Fibroblast of peridontal ligament (primary cell): ENCODE measurements at regions not wholly inside any gene's neighbourhood (a gene's known extent, or its start where the extent isn't known, plus 50 kb on each side); places are given as distances from the start of the nearest gene placed in this dataset.
"Not testable (repeated sequence)": the region's sequence is repeated elsewhere in the genome, so short reads cannot be mapped to it uniquely, and the experiment has no call there.

Experiments used
- DNase-seq: peaks from one replicate; pipeline ENCODE4 v3.0.0-alpha.2; 2010; ENCODE audit errors: extremely low read depth

DNA sequence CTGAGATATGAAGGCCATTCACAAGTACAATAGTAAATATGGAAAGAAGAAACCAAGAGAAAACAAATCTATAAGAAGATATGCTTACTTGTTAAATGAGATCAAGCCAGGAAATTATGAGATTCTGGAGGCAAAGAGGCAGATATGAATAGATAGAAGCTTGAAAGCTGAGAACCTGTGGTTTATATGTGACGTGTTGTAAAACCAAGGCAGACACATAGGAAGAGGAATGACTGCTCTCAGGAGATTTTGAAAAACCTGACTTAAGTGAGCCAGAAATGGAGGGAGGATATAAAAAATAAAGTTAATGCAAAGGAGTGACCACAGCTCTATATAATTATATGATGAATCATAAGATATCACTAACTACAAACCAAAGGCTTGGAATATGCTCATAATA lies 1160.5 kb upstream of the CNTN5 start:
- DNase-seq = no peak

DNA sequence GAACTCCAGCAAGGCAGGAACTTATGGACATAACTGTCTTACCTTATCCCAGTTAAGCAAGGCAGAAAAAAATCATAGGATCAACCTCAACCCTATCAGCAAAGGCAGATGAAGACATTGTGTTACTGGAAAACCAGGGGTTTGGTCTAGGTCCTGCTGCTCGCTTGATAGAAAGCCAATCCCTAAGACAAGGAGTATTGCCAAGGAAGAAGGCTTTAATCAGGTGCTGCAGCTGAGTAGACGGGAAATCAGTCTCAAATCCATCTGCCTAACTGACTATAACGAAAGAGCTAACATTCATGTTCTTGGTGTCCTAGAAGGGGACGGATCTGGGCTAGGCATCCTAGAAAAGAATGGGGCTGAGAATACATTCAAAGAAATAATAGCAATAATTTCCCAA lies 1158.7 kb upstream of the CNTN5 start:
- DNase-seq = no peak

DNA sequence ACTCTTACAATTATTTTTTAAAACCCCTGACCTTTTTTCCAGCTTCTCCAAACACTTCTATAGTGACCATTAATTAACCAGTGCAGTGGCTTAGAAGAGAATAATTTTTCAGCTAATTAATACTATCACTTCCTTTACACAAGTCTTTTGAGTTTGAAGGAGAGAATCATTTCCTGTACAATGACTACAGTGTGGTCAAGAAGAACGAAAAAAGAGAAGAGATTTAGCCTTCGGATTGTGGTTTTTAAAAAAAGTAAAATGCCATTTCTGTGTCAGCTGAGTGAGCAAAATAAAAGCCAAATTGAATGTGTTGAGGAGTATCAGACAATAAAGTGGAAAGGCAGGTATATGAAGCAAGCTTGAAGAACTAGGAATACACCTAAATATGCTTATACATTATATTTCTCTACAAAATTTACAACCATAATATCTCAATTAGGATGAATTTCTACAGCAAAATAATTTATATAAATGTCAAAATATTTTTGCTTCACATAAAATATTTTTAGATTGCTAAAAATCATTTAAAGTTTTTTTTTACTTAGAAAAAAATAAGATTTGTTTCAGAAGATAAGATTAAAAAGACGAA lies 1155.2 kb upstream of the CNTN5 start:
- no peak for DNase-seq

DNA sequence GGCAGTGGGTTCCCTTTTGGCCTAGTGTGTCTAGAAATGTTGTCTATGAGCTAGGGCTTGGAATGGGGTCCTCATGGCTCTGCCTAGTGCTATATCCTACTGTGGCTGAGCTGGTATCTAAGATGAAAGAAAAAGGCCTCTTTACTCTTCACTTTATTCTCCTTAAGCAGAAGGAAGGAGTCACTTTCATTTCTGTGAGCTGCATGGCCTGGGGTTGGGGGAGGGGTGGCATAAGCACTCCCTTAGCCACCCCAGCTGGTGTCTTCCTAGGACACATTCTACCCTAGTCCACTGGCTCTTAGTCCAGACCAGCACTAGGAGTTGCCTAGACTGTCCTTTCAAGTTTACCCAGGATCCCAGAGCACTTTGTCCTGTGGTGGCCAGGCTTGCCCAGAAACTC lies 1148.9 kb upstream of the CNTN5 start:
- no peak for DNase-seq

DNA sequence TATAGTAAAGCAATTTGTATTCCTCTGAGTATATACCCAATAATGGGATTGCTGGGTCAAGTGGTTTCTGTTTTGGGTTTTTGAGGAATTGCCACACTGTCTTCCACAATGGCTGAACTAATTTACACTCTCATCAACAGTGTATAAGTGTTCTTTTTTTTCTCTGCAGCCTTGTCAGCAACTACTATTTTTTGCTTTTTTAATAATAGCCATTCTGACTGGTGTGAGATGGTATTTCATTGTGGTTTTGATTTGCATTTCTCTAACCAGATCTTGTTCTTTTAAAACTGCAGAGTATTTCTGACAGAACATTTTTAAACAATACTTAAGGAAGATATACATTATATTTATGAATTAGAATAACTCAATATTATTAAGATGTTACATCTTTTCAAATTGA lies 1140.5 kb upstream of the CNTN5 start:
- DNase-seq = no peak

DNA sequence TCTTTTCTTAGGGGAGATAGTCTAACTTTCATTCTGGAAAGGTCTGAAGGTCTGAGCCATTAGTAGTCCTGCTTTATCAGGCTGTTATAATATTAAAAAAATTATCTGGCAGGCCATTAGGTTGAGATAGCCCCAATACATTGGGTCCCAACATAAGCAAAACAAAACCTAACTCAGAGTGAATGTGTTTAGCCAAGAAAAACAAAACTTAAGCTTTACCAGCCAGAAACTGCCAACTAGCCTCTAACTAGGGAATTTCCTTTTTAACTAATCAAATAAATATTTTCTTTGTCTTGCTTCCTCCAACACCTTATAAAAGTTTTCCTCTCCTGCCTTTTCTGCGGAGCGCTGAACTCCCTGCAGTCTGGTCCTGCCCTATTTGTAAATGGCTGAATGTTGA lies 1137.7 kb upstream of the CNTN5 start:
- no peak for DNase-seq

DNA sequence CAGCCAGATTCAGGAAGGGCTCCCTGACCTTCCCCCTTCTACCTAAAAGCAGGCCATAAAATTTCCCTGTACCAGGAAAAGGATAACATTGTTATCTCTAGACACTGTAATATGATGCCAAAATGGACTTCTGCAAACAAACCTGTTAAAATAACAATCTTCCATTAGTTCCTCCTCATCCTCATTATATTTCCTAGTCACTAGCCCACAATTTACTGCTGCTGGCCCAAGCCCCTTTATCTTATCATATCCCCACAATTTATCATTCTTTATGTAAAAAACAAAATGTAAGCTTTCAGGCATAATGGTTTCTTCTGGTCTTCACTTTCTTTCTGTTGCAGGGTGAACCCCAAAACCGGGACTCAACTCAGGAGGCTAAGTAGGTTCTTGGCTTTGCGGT lies 1132.1 kb upstream of the CNTN5 start:
- no peak for DNase-seq

DNA sequence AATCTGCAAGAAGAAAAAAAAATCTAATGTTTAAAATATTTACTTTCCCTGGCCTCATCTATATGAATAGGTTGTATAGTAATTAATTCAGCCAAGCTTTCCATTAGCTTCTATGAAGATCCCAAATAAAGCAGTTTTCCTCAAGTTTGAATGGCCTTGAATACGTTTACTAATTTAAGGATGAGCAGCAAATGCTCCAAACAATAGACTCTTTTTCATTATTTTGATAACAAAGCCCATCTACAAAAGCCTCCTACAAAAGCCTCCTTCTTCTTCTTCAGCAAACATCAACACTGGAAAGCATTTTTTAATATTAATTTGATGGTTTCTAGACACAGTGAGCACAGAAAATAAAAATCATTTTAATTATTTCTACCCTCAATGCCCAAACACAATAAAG lies 1130.3 kb upstream of the CNTN5 start:
- no peak for DNase-seq

DNA sequence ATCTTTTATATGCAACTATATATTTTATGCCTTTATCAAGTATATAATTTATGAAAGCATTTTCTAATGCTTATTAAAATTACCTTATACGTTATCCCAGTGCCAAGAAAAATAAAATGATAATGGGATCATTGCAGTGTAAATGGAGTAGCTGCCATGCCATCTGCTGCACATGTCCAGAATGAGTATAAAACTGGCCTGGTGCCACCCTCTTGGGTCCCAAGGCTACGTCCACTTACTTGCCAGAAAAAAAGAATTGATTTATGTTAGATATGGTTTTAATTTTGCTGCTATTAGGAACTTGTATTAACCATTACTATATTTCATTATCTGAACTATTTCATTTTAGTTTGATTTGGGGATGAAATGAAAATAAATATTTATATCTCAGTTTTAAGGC lies 1127.1 kb upstream of the CNTN5 start:
- DNase-seq = no peak

DNA sequence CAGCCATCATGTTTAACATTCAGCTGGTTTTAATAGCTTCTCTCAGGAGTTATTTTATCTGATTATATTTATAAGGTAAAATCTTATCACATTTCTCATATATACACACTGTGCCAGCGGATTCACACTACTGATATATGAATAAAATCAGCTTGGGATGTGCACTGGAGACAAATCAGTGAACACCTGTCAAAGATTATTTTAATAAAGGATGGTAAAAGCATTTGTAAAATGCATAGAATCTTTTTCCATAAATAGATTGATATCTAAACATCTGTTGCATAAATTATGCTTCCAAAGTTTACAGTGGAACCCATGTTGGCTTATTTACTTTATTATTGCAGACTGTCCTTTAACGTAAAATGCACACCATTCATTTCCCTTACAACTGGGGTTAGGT lies 1125.8 kb upstream of the CNTN5 start:
- no peak for DNase-seq

DNA sequence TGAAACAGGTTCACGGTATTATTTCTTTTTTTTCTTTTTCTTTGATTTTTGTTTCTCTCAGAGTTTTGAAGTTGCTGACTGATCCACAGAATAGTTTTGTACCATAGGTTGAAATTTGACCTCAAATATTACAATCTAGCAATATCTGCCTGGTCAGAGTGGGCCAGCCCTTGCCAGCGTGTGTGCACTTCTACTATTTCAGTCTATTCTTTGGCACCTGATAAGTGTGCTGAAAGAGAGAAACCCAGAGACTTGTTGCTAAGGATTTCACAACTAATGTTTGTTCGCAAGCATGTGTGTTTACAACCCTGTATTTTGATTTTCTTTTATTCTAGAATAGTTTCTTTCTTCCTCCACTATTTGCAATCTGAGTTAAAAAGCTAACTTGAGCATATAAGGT lies 1125.2 kb upstream of the CNTN5 start:
- no peak for DNase-seq

DNA sequence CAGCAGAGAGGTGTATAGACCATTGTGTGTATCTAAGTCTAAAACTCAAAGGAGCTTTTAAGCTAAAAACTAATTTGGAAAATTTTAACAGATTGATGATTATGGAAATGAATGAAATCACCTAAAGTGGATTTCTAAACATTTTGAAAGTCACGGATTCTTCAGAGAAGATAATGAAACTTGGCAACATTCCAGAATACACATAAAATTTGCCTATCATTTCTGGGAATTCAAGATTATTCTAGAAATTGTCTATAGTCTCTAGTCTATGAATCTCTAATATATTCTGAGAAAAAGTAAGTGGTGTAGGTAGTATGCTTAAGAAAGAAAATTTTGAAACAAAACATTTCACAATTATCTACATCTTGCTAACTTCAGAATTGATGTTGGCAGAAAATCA lies 1117.9 kb upstream of the CNTN5 start:
- DNase-seq = no peak

DNA sequence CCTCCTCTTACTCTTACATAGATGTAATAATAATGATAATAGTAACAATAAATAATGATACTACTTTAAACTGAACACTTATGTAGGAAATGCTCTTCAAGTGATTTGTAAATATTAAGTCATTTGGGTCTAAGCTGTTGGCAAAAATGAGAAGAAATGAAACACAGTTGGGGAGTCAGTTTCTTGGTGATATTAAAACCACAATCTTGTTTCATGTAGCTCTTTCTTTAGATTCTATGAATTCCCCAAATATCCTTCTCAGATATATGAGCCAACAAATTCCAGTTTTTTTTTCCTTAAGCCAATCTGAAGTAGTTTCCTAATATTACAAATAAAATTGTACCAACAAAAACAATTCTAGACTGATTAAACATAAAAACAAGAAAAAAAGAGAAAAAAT lies 1115.6 kb upstream of the CNTN5 start:
- no peak for DNase-seq

DNA sequence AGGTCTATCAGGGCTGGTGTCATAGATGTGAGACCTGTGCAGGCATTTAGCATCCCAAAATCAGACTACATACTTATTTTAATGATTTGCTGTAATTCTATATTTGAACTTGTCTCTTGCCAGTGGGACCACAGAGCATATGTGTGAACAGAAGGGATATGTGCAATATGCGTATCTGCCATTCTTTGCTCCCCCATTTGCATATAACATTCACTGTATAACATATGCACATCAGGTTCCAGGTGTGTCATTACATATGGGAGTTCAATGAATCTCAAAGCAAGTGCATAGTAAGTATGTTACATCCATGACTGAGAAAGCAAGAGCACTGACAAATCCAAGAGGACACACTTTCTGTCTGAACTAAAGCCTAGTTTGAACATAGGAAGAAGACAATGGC lies 1115.1 kb upstream of the CNTN5 start:
- no peak for DNase-seq

DNA sequence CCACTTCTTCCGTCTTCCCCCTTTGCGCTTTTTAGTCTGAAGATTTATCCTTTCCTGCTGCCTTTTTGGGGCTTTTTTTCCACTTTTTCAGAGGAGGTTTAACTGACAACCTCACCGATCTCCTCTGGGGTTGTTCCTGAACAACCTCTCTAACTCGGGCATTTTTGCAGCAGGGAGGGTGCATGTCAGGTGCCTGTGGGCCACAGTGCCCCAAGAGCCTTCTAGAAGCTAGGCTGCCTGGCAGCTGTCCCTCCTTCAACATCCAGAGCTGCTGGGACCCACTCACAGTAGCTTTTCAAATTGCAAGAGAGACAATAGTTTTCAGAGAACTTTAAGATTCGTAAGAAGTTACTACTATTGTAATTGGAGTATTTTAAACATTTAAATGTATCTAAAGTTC lies 1112.4 kb upstream of the CNTN5 start:
- DNase-seq = no peak

DNA sequence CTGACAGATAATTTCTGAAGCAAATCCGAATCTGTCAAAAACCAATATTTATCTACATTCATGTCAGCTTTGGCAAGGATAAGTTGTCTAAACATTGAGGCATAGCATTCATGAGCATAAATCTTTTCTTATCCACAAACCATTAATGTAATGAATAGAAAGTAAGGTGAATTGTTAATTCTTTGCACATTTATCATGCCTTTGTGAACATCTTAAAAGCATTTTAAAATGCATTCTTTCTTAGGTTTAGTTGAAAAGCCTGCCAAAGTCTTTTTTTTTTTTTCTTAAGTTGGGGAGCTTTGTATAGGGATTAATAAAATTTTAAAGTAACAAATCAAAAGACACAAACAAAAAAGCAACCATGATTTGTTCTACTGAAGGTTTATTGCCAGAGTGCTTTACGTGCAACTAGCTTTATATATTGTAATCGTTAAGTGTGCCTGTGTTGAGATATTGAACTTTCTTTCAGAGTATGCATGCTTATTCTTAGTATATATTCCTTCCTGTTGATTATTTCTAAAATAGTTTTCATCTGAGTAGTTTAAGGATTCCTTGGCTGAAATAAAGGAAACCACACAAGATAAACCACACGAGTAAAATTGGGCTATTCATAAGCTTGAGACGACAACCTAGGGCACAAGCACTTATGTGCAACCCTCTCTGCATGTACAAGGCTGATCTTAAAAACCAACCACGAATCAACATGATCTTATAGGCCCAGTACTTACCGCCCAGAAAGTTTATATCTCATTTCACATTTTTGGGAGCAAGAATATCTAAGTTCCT lies 1110.9 kb upstream of the CNTN5 start:
- no peak for DNase-seq

DNA sequence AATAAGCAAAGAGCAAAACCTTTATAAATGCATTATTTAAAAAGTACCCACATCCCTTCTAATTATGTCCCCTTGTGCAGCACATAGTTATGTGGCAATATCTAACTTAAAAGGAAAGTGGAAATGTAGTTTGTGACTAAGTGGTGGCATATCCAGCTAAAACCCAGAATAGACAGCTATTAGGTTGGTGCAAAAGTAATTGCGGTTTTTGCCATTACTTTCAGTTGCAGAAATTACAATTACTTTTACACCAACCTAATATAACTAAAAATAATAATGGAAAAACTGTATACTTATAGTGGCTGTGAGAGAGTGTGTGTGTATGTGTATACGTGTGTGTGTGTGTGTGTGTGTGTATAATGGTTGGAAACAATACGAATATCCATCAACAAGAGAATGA lies 1108.1 kb upstream of the CNTN5 start:
- DNase-seq = no peak

DNA sequence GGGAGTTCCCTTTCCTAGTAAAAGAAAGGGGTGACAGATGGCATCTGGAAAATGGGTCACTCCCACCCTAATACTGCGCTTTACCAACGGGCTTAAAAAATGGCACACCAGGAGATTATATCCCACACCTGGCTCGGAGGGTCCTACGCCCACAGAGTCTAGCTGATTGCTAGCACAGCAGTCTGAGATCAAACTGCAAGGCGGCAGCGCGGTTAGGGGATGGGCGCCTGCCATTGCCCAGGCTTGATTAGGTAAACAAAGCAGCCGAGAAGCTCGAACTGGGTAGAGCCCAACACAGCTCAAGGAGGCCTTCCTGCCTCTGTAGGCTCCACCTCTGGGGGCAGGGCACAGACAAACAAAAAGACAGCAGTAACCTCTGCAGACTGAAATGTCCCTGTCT lies 1097.8 kb upstream of the CNTN5 start:
- DNase-seq = not testable (repeated sequence)

DNA sequence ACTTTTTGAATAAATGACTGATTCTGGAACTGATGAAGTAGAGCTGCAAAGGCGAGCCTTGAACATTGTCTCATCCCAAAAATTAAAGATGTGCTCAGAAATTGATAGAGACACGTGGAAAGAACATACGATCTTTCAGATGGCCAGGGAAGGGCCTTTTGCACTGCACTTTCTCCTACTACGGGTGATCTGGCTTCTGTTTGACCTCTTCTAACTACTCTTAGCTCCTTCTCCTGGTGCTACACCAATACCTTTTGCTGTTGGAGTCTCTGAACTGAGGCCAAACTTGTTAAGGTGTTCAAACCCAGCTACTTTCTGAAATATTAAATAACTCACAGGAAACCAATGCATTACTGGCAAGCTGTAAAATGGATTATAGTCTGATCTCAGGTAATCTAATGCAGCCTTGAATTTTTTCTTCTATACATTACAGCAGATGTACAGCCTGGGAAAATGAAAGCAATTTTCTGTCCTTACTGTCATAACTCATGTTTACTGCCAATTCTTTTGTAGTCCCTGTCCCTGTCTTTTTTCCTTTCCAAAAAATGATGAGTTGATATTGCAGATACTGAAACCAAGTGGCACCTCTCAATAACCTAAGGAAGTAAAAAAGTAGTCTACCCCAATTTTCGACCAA lies 1086.1 kb upstream of the CNTN5 start:
- DNase-seq = no peak

DNA sequence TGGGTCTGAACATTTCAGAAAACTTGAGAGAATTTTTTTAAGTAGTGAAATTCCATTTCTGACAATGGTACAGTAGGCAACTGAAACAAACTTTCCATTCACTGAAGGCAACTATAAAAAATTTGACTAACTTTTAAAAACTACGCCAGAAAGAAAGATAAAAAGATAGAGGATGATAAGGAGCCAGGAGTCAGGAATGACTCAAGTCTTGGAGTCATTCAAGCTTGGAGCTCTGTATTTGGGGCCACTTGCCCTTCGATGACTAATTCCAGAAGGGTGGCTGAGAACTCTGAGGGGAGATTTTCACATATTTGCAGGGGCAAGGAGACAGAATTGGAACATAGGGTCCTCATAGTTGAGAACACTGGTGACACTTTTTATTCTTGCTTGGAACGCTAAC lies 1083.2 kb upstream of the CNTN5 start:
- DNase-seq = no peak

DNA sequence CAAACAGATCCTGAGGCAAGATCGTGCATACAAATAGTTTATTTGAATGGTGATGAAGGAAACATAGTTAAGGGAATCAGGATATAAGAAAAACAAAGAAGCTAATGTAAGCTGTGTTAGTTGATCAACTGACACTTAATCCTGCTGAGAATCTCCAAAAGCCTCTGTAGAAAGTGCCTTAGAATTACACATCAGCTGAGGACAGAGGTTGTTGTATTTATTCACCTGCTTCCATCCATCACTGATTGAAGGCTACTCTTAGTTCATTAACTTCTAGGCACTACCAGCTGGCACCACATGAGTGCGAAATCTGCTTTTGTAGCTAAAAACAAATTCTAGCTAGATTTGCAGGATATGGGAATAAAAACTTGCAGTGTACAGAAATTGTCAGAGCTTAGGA lies 1082.0 kb upstream of the CNTN5 start:
- no peak for DNase-seq

DNA sequence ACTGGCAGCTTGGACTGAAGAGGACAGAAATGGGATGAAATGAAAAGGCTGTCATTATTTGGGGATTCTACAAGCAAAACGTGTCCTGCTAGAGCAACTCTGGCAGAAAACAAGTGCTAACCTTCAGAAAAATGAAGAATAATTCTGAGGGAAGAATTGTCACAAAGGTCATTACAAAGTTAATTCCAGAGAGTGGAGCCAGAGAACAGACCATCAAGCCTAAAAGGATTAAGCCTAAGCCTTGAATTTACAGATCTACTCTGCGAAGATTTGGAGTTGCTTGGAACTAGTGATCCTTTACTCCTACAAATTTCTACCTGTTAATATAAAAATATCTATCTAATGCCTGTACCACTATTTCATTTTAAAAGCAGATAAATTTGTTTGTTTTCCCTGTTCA lies 1077.3 kb upstream of the CNTN5 start:
- DNase-seq = no peak

DNA sequence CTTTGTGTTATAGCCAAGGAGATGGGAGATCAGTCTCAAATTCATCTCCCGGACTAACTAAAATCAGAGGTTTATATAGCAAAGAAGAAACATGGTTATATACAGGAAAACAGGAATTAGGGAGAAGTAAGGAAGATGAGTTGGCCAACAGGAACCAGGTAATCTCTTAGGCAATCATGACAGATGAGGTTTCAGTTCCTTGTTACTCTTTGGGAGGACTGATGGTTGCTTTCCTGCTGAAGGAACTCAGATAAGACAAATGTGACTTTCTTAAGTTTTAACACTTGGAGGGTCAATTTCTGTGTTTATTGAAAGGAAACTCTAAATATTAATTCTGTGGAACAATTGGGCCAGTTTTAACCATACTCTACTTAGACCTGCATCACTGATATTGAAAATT lies 1072.0 kb upstream of the CNTN5 start:
- DNase-seq = no peak

DNA sequence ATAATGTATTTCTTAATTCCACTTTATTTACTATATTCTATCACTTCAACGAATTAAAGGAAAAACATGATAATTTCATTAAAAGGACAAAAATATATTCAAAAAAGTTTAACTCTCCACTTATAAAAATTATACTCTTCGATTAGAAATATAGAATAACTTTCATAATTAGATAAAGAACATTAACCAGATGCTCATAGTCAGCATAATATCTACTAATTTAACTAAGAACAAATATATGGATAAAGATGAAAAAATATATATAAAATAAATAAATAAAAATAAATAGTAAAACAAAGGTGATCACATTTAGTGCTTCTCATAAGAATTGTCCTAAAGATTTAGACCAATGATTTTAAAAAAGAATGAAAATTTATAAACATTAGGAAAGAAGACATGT lies 1065.2 kb upstream of the CNTN5 start:
- DNase-seq = no peak
